HepG2 (cell line): ENCODE measurements at regions not wholly inside any gene's neighbourhood (a gene's known extent, or its start where the extent isn't known, plus 50 kb on each side); places are given as distances from the start of the nearest gene placed in this dataset.

Experiments used
- ATAC-seq: fragments of 200-7000 bp; cut with Tn5 transposase; 3 replicates; pipeline ENCODE4 v1.9.1; 2020; ENCODE audit warnings: mild to moderate bottlenecking, moderate library complexity
- BruUV-seq: library from RNA; stranded (reverse); fragments of 400-500 nt; replicated peaks from 2 replicates; lab custom pipeline; 2021; lab: Mats Ljungman, UMichigan
- CTCF ChIA-PET: fragments of 300-600 bp; formaldehyde crosslinking; extraction: SDS; loops from one replicate; lab custom pipeline; 2021; ENCODE audit warnings: low total read pairs, inconsistent platforms, low intra/inter-chr PET ratio; lab: Yijun Ruan, JAX
- POLR2A ChIA-PET: fragments of 350-600 bp; sonication (Branson Sonifier 250); formaldehyde crosslinking; loops from one replicate; lab custom pipeline; 2020; ENCODE audit warnings: antibody characterized with exemption, inconsistent platforms; lab: Yijun Ruan, JAX
- DNase-seq: peaks from one replicate; pipeline ENCODE4 v3.0.0-alpha.2; 2015; ENCODE audit warnings: low spot score
- FAIRE-seq: peaks from 3 replicates; lab custom pipeline; 2011; peaks lifted over from hg19 to GRCh38; lab: Jason Lieb, UNC
- H2AFZ ChIP-seq: one replicate; pipeline ENCODE4 v1.6.1; 2011; ENCODE audit warnings: low read length, inconsistent platforms
- H3K27ac ChIP-seq: fragments of 300-600 bp; 3 replicates; pipeline ENCODE4 v1.8.0; 2011; ENCODE audit warnings: mixed run types, mild to moderate bottlenecking, mixed read lengths, low read length, inconsistent platforms; ENCODE audit not compliant: insufficient read depth; ENCODE audit errors: extremely low read length
- H3K27me3 ChIP-seq, 2 experiments: fragments of 200-600 bp in 1 of 2; 2 replicates in 1 of 2; 3 replicates in 1 of 2; pipeline versions ENCODE4 v1.6.0 to v1.8.0; 2011; ENCODE audit warnings: low read length in 2 of 2, mild to moderate bottlenecking in 2 of 2, moderate library complexity in 2 of 2, inconsistent platforms in 1 of 2; ENCODE audit not compliant: insufficient read depth in 2 of 2, control insufficient read depth in 1 of 2
- H3K36me3 ChIP-seq, 2 experiments: fragments of 200-600 bp in 1 of 2; replicated peaks in 1 of 2; 2 replicates in 1 of 2; 3 replicates in 1 of 2; pipeline versions ENCODE4 v1.5.1 to v1.8.0; 2011; ENCODE audit warnings: low read length in 2 of 2, inconsistent platforms in 1 of 2; ENCODE audit not compliant: insufficient read depth in 2 of 2, control insufficient read depth in 1 of 2
- H3K4me1 ChIP-seq: 2 replicates; pipeline ENCODE4 v1.5.1; 2012; ENCODE audit warnings: low read length, inconsistent platforms; ENCODE audit not compliant: insufficient read depth
- H3K4me2 ChIP-seq: 2 replicates; pipeline ENCODE4 v1.6.0; 2011; ENCODE audit warnings: low read depth, low read length, inconsistent platforms
- H3K4me3 ChIP-seq, 3 experiments: fragments of 200-600 bp in 1 of 3; sonication (generic), shearing (Covaris generic) in 1 of 3; replicated peaks in 1 of 3; 2 replicates each; pipeline ENCODE4 v1.5.1; 2011 to 2016; ENCODE audit warnings: low read length in 3 of 3, inconsistent platforms in 2 of 3, low read depth in 2 of 3, mild to moderate bottlenecking in 2 of 3, control low read depth in 1 of 3, mixed read lengths in 1 of 3; ENCODE audit not compliant: insufficient read depth in 1 of 3
- H3K79me2 ChIP-seq: one replicate; pipeline ENCODE4 v1.6.1; 2011; ENCODE audit warnings: low read length, inconsistent platforms; ENCODE audit not compliant: insufficient read depth
- H3K9ac ChIP-seq: 2 replicates; pipeline ENCODE4 v1.6.0; 2011; ENCODE audit warnings: mild to moderate bottlenecking, low read depth, low read length, inconsistent platforms; ENCODE audit not compliant: insufficient read depth
- H3K9me3 ChIP-seq: 2 replicates; pipeline ENCODE4 v1.5.1; 2012; ENCODE audit warnings: mild to moderate bottlenecking, low read length
- H4K20me1 ChIP-seq: 2 replicates; pipeline ENCODE4 v1.6.0; 2011; ENCODE audit warnings: inconsistent platforms, mild to moderate bottlenecking, low read length, moderate library complexity; ENCODE audit not compliant: insufficient read depth
- CEBPG ChIP-seq: IDR thresholded peaks from 2 replicates; pipeline ENCODE4 v1.6.1; 2016
- FOXA3 ChIP-seq: IDR thresholded peaks from 2 replicates; pipeline ENCODE4 v1.6.1; 2016; ENCODE audit warnings: missing genetic modification reagents, missing compliant biosample characterization
- HDAC2 ChIP-seq: sonication (generic); formaldehyde crosslinking; IDR thresholded peaks from 2 replicates; pipeline ENCODE4 v1.4.0; 2020; ENCODE audit warnings: missing genetic modification reagents
- HNRNPUL1 ChIP-seq: fragments of 200-400 bp; formaldehyde crosslinking; IDR thresholded peaks from 2 replicates; pipeline ENCODE4 v1.6.1; 2017; ENCODE audit warnings: low read depth, mild to moderate bottlenecking, low read length, moderate library complexity
- KLF13 ChIP-seq: sonication (generic); formaldehyde crosslinking; IDR thresholded peaks from 2 replicates; pipeline ENCODE4 v1.4.0; 2020; ENCODE audit warnings: mild to moderate bottlenecking, missing genetic modification reagents
- RBM39 ChIP-seq: fragments of 200-400 bp; formaldehyde crosslinking; IDR thresholded peaks from one replicate; pipeline ENCODE4 v1.6.1; 2018; ENCODE audit warnings: antibody characterized with exemption, mild to moderate bottlenecking, low read depth, low read length; ENCODE audit not compliant: poor library complexity, severe bottlenecking
- RXRA ChIP-seq: sonication (generic); formaldehyde crosslinking; IDR thresholded peaks from 2 replicates; pipeline ENCODE4 v1.5.1; 2020; ENCODE audit warnings: missing genetic modification reagents
- RXRB ChIP-seq: IDR thresholded peaks from 2 replicates; pipeline ENCODE4 v1.6.1; 2016; ENCODE audit warnings: borderline replicate concordance, missing genetic modification reagents, missing compliant biosample characterization
- SAP130 ChIP-seq: IDR thresholded peaks from 2 replicates; pipeline ENCODE4 v1.6.1; 2016; ENCODE audit warnings: low read depth
- SKI ChIP-seq: fragments of 450-650 bp; IDR thresholded peaks from one replicate; pipeline ENCODE4 v1.6.1; 2018; ENCODE audit warnings: mild to moderate bottlenecking; ENCODE audit not compliant: partially characterized antibody
- SOX5 ChIP-seq: IDR thresholded peaks from 2 replicates; pipeline ENCODE4 v1.6.1; 2016; ENCODE audit warnings: borderline replicate concordance
- SOX6 ChIP-seq, 2 experiments: fragments of 450-650 bp in 1 of 2; sonication (generic) in 1 of 2; formaldehyde crosslinking in 1 of 2; IDR thresholded peaks; 2 replicates each; pipeline versions ENCODE4 v1.4.0 to v1.6.1; 2017 to 2020; ENCODE audit warnings: antibody characterized with exemption in 1 of 2, mild to moderate bottlenecking in 1 of 2, missing genetic modification reagents in 1 of 2
- SRSF1 ChIP-seq: fragments of 200-400 bp; formaldehyde crosslinking; optimal IDR thresholded peaks from 2 replicates; pipeline ENCODE3; 2017; ENCODE audit warnings: mild to moderate bottlenecking, low read depth, low read length, moderate library complexity
- TEAD3 ChIP-seq: optimal IDR thresholded peaks from 2 replicates; pipeline ENCODE3; 2016; ENCODE audit warnings: borderline replicate concordance
- THAP11 ChIP-seq: IDR thresholded peaks from 2 replicates; pipeline ENCODE4 v1.6.1; 2016; ENCODE audit warnings: missing biosample characterization, missing genetic modification reagents
- UBTF ChIP-seq: sonication (generic); formaldehyde crosslinking; IDR thresholded peaks from 2 replicates; pipeline ENCODE4 v1.4.0; 2020; ENCODE audit warnings: mild to moderate bottlenecking, missing genetic modification reagents
- ZNF414 ChIP-seq: sonication (generic); formaldehyde crosslinking; IDR thresholded peaks from 2 replicates; pipeline ENCODE4 v1.5.0; 2020; ENCODE audit warnings: missing genetic modification reagents
- ZNF430 ChIP-seq: sonication (generic); formaldehyde crosslinking; IDR thresholded peaks from 2 replicates; pipeline ENCODE4 v1.9.0; 2021; ENCODE audit warnings: mild to moderate bottlenecking, missing genetic modification reagents
- ZNF432 ChIP-seq: sonication (generic); formaldehyde crosslinking; IDR thresholded peaks from 2 replicates; pipeline ENCODE4 v1.5.0; 2020; ENCODE audit warnings: missing genetic modification reagents, mild to moderate bottlenecking, borderline replicate concordance
- ZNF441 ChIP-seq: sonication (generic); formaldehyde crosslinking; IDR thresholded peaks from 2 replicates; pipeline ENCODE4 v1.7.0; 2021; ENCODE audit warnings: missing genetic modification reagents, borderline replicate concordance
- ZNF652 ChIP-seq: IDR thresholded peaks from 2 replicates; pipeline ENCODE4 v1.6.1; 2016; ENCODE audit warnings: low read depth, borderline replicate concordance
- ZNF816 ChIP-seq: sonication (generic); formaldehyde crosslinking; IDR thresholded peaks from 2 replicates; pipeline ENCODE4 v1.8.0; 2022; ENCODE audit warnings: missing genetic modification reagents, mild to moderate bottlenecking, borderline replicate concordance
- ZSCAN29 ChIP-seq: sonication (generic); formaldehyde crosslinking; conservative IDR thresholded peaks from 2 replicates; pipeline ENCODE4 v1.4.0; 2020; ENCODE audit warnings: mild to moderate bottlenecking, missing genetic modification reagents
- ZSCAN31 ChIP-seq: sonication (generic); formaldehyde crosslinking; IDR thresholded peaks from 2 replicates; pipeline ENCODE4 v1.5.0; 2020; ENCODE audit warnings: low read depth, mild to moderate bottlenecking, missing genetic modification reagents
- WGBS: methylation state at CpG from one replicate; pipeline ENCODE4 v1.1.6; 2017; ENCODE audit warnings: low lambda C conversion rate; 5-methylcytosine and 5-hydroxymethylcytosine counted together
- in situ Hi-C: cut with HindIII; loops from 2 replicates; pipeline ENCODE4 v1.10.0; 2017; ENCODE audit warnings: low pct_unique_long_range_greater_than_20kb; ENCODE audit not compliant: extremely low pct_ligation_motif_present
- intact Hi-C: fragments of 100-400 bp; cut with micrococcal nuclease; formaldehyde crosslinking; loops from one replicate; pipeline ENCODE4 v1.10.0; 2022; ENCODE audit not compliant: unreplicated experiment

DNA sequence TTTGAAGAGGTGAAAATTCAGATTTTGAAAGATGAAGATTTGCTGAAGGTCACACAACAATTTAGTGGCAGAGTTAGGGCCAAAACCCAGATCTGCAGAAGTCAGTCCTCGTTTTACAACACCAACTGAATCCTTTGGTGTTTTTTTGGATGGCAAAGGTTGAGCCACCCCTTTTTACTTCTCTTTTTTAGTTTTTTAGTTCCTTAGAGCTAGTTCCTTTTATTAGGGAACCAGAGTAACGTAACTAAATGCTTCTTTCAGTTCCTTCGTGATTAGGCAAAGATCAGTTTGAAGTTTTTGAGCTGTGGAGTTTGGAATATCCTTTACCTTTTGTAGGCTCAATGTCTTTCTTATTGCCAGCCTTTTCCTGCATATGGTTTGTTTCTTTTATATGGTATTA, 67.9 kb upstream of the ARID1A start (continued):
- no peak for TF ChIP-seq ZSCAN31 (CRISPR knock-in tag)
- no peak for TF ChIP-seq FOXA3 (CRISPR knock-in tag)
- TF ChIP-seq HNRNPUL1, result no peak
- TF ChIP-seq ZSCAN29 (CRISPR knock-in tag), result no peak
- no peak for TF ChIP-seq ZNF432 (CRISPR knock-in tag)
- no peak for TF ChIP-seq ZNF430 (CRISPR knock-in tag)
- TF ChIP-seq ZNF816 (CRISPR knock-in tag), result no peak
- no peak for TF ChIP-seq KLF13 (CRISPR knock-in tag)
- TF ChIP-seq SRSF1, result no peak
- no peak for TF ChIP-seq SKI

- ChIA-PET CTCF (no interaction called here), POLR2A (no interaction called here)
- ATAC-seq (peak; percentile 79), DNase-seq (peak; percentile 29), FAIRE-seq (peak; percentile 34)
- no peak overlapping the region for H2AFZ ChIP-seq
- H3K27ac ChIP-seq, result no peak overlapping the region
- intact Hi-C loops, result no loop called here
- H4K20me1 ChIP-seq, result no peaks in the 10 kb centered on the region
- H3K36me3 ChIP-seq, result no peaks in the 10 kb centered on the region
- H3K79me2 ChIP-seq, result no peaks in the 10 kb centered on the region
- H3K4me3 ChIP-seq, result peak overlapping the region in 1 of 3 experiments; percentile 6; a peak in 1 of 6 replicates
- H3K9me3 ChIP-seq, result no peaks in the 10 kb centered on the region
- H3K27me3 ChIP-seq, result no peaks in the 10 kb centered on the region; a peak in 1 of 5 replicates
- BruUV-seq, result no TSS peak
- in situ Hi-C loops, result no loop called here
- peaks cover 44% of the 10 kb centered on the region for H3K4me1 ChIP-seq
- no peak overlapping the region for H3K9ac ChIP-seq
- peak overlapping the region; percentile 54 for H3K4me2 ChIP-seq
- WGBS, result 17% methylated on average over 3 of the region's 3 CpGs
- TF ChIP-seq ZNF414 (CRISPR knock-in tag), result no peak
- no peak for TF ChIP-seq THAP11 (CRISPR knock-in tag)
- TF ChIP-seq UBTF, result 0 out of 2 replicates have a peak, but pooled peaks have one; percentile 27
- peak; percentile 22; the same call in 1 of the 2 replicates for TF ChIP-seq RXRB
- peak; percentile 48 for TF ChIP-seq TEAD3 (CRISPR knock-in tag)
- peak; percentile 9; the same call in 1 of the 2 replicates for TF ChIP-seq RXRA (CRISPR knock-in tag)
- TF ChIP-seq ZNF652 (CRISPR knock-in tag), result 0 out of 2 replicates have a peak, but pooled peaks have one; percentile 33
- TF ChIP-seq SAP130 (CRISPR knock-in tag), result peak; percentile 40; the same call in 1 of the 2 replicates
- no peak for TF ChIP-seq RBM39
- TF ChIP-seq SOX6 (IDR thresholded peaks at IDR 0.05), result no peak
- TF ChIP-seq SOX6 (CRISPR knock-in tag; IDR thresholded peaks at IDR 0.05), result peak; percentile 25; the same call in 1 of the 2 replicates
- TF ChIP-seq HDAC2 (CRISPR knock-in tag), result peak; percentile 14; the same call in 1 of the 2 replicates
- TF ChIP-seq SOX5 (CRISPR knock-in tag), result peak; percentile 36; the same call in 1 of the 2 replicates
- TF ChIP-seq ZNF441 (CRISPR knock-in tag), result no peak
- TF ChIP-seq CEBPG, result 0 out of 2 replicates have a peak, but pooled peaks have one; percentile 21
These were observed 65.2 kb upstream of the ARID1A start for GRCh38 chr1:26630634-26631033.
